CD4-positive, alpha-beta T cell (primary cell): ENCODE measurements at regions not wholly inside any gene's neighbourhood (a gene's known extent, or its start where the extent isn't known, plus 50 kb on each side); places are given as distances from the start of the nearest gene placed in this dataset.

Experiments
- ATAC-seq: fragments of 200-7000 bp; cut with Tn5 transposase; one replicate; pipeline ENCODE4 v1.10.0; 2022; ENCODE audit warnings: mild to moderate bottlenecking; ENCODE audit not compliant: poor library complexity
- CTCF ChIA-PET: fragments of 350-600 bp; sonication (Branson Sonifier 250); formaldehyde crosslinking; loops from one replicate; lab custom pipeline; 2021; ENCODE audit warnings: antibody characterized with exemption, inconsistent platforms; lab: Charles Lee
- POLR2A ChIA-PET: fragments of 350-600 bp; sonication (Branson Sonifier 250); formaldehyde crosslinking; loops from one replicate; lab custom pipeline; 2021; ENCODE audit warnings: antibody characterized with exemption, inconsistent platforms; lab: Charles Lee
- DNase-seq, 14 experiments: peaks; one replicate each; pipeline ENCODE4 v3.0.0-alpha.2; 2013 to 2020; ENCODE audit warnings: mixed read lengths in 2 of 14
- H3K27ac ChIP-seq, 2 donors: one replicate each; pipeline versions ENCODE4 v1.5.1 to v1.7.0; 2013; ENCODE audit warnings: low read length in 2 of 2, low read depth in 1 of 2, mild to moderate bottlenecking in 1 of 2
- H3K27me3 ChIP-seq, 2 experiments: 1 replicate in 1 of 2; 2 replicates in 1 of 2; pipeline versions ENCODE4 v1.6.1 to v1.7.0; 2013; ENCODE audit warnings: low read length in 2 of 2, control low read depth in 1 of 2, mild to moderate bottlenecking in 1 of 2, moderate library complexity in 1 of 2; ENCODE audit not compliant: insufficient read depth in 2 of 2, control insufficient read depth in 1 of 2
- H3K36me3 ChIP-seq: one replicate; pipeline ENCODE4 v1.6.1; 2013; ENCODE audit warnings: low read length, control low read depth; ENCODE audit not compliant: insufficient read depth
- H3K4me1 ChIP-seq: one replicate; pipeline ENCODE4 v1.6.1; 2013; ENCODE audit warnings: low read length, control low read depth; ENCODE audit not compliant: insufficient read depth
- H3K4me3 ChIP-seq: one replicate; pipeline ENCODE4 v1.5.1; 2013; ENCODE audit warnings: mild to moderate bottlenecking, low read length, moderate library complexity
- H3K9me3 ChIP-seq, 2 experiments: 1 replicate in 1 of 2; 2 replicates in 1 of 2; pipeline versions ENCODE4 v1.6.1 to v1.7.0; 2013; ENCODE audit warnings: low read length in 2 of 2, mild to moderate bottlenecking in 2 of 2, control low read depth in 1 of 2, moderate library complexity in 1 of 2; ENCODE audit not compliant: control insufficient read depth in 1 of 2, insufficient read depth in 1 of 2
- H3K27ac Mint-ChIP-seq: one replicate; pipeline ENCODE4 v1.8.0; 2020; ENCODE audit warnings: mixed read lengths
- H3K27me3 Mint-ChIP-seq: one replicate; pipeline ENCODE4 v1.8.0; 2021; ENCODE audit warnings: mixed read lengths
- H3K36me3 Mint-ChIP-seq: one replicate; pipeline ENCODE4 v1.8.0; 2021; ENCODE audit warnings: low read depth, mixed read lengths
- H3K4me1 Mint-ChIP-seq: one replicate; pipeline ENCODE4 v1.8.0; 2021; ENCODE audit warnings: low read depth, mixed read lengths
- H3K4me3 Mint-ChIP-seq: one replicate; pipeline ENCODE4 v1.8.0; 2020; ENCODE audit warnings: mild to moderate bottlenecking, mixed read lengths
- H3K9me3 Mint-ChIP-seq: one replicate; pipeline ENCODE4 v1.8.0; 2020; ENCODE audit warnings: mixed read lengths
- intact Hi-C, 2 experiments: fragments of 100-400 bp; cut with DNase I in 1 of 2; cut with micrococcal nuclease in 1 of 2; formaldehyde crosslinking; loops; one replicate each; pipeline versions ENCODE4 v1.15.1 to v1.9.0; 2023 to 2025; cut with DNase I, micrococcal nuclease
- TF ChIP-seq, protein P1 (sequence below): fragments of 200-600 bp; IDR thresholded peaks from one replicate; pipeline ENCODE4 v1.8.0; 2022; ENCODE audit warnings: antibody characterized with exemption, mild to moderate bottlenecking

DNA sequence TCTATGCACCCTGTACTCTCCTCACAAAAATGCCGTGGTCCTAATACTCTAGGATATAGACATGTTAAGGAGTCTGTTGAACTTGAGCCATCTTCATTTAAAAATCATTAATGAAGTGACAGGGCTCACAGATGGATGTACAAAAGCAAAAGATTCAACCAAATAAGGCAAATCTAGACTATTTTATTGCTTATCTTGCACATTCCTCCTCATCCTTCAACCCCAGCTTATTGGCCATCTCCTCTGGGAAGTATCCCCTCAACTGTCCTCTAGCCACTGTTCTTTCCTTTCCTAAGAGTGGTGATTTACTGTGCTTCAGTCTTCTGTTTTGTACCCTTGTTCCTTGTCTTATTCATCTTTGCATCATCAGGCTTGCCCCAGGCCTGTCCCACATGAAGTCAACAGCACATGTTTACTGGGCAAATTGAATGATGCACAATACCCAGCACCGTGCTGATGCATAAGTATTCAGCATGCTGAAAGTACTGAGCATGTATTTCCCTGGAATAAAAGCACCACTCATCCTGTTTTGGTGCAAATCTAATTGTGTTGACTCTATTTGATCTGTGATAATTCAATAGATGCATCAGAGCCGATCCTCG, 287.3 kb upstream of the CLNK start:
- Histone ChIP-seq H3K27ac (no peak overlapping the region), H3K4me3 (no peak overlapping the region), H3K27me3 (no peaks in the 10 kb centered on the region), H3K9me3 (no peaks in the 10 kb centered on the region), H3K36me3 (no peaks in the 10 kb centered on the region), H3K4me1 (no peaks in the 10 kb centered on the region)
- H3K4me1 Mint-ChIP-seq = no peaks in the 10 kb centered on the region
- TF ChIP-seq, protein P1, sequence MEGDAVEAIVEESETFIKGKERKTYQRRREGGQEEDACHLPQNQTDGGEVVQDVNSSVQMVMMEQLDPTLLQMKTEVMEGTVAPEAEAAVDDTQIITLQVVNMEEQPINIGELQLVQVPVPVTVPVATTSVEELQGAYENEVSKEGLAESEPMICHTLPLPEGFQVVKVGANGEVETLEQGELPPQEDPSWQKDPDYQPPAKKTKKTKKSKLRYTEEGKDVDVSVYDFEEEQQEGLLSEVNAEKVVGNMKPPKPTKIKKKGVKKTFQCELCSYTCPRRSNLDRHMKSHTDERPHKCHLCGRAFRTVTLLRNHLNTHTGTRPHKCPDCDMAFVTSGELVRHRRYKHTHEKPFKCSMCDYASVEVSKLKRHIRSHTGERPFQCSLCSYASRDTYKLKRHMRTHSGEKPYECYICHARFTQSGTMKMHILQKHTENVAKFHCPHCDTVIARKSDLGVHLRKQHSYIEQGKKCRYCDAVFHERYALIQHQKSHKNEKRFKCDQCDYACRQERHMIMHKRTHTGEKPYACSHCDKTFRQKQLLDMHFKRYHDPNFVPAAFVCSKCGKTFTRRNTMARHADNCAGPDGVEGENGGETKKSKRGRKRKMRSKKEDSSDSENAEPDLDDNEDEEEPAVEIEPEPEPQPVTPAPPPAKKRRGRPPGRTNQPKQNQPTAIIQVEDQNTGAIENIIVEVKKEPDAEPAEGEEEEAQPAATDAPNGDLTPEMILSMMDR = no peak
- POLR2A ChIA-PET = no interaction called here
- no peaks in the 10 kb centered on the region for H3K27me3 Mint-ChIP-seq
- CTCF ChIA-PET = no interaction called here
- no peak for DNase-seq
- H3K9me3 Mint-ChIP-seq = no peaks in the 10 kb centered on the region
- H3K36me3 Mint-ChIP-seq = no peaks in the 10 kb centered on the region
- intact Hi-C loops = no loop called here
- no peak overlapping the region for H3K27ac Mint-ChIP-seq
- no peak for ATAC-seq
- no peak overlapping the region for H3K4me3 Mint-ChIP-seq

DNA sequence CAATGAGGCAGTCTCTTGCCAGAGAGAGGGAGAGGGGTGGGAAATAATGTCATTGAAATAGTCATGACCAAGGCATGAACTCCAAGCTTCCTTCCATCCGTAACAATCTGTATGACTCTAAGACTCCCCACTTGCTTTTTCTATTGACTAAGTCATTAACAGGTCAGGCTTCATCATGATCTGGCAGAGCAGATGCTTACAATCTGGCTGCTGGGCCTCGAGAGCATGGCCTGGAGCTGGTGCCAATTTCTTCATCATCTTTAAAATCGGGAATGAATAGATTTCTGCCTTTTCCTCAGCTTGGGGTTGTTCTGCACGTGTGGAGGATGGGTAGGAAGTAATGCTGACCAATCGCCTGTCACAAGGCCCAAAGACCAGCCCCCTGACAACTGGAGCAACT, 280.6 kb upstream of the CLNK start:
- Mint-ChIP-seq H3K36me3 (no peaks in the 10 kb centered on the region), H3K27me3 (no peaks in the 10 kb centered on the region), H3K4me1 (no peaks in the 10 kb centered on the region), H3K4me3 (no peak overlapping the region), H3K9me3 (no peaks in the 10 kb centered on the region), H3K27ac (no peak overlapping the region)
- DNase-seq (no peak), ATAC-seq (no peak)
- Histone ChIP-seq H3K36me3 (no peaks in the 10 kb centered on the region), H3K4me1 (no peaks in the 10 kb centered on the region), H3K9me3 (no peaks in the 10 kb centered on the region), H3K4me3 (no peak overlapping the region), H3K27ac (no peak overlapping the region), H3K27me3 (no peaks in the 10 kb centered on the region)
- ChIA-PET POLR2A (no interaction called here), CTCF (no interaction called here)
- TF ChIP-seq, protein P1 = no peak
- intact Hi-C loops = no loop called here

DNA sequence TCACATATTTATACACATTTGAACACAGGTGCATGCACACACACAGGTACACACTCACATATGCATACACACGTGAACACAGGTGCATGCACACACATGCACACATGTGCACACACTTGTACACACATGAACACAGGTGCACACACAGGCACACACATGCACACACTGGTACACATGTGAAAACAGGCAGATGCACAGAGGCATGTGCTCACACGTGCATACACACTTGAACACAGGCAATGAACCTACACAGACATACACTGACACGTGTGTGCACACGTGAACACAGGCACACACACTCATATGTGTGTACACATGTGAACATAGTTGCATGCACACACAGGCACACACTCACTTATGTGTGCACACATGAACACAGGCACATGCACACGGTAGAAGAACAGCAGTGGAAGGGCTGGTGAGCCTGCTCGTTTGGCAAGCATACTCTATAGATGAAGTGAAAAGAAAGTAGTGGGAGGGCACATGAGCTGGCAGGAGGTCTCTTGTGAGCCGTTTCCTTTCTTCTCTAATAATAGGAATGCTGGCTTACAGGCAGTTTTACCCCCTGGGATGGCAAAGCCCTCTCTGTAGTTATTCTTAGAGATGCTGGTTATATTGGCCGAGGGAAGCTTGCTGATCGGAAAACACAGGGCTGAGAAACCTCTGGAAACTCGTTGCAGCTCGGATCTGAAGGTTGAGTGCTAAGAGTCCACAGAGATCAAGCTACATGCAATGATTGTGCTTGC, 279.6 kb upstream of the CLNK start:
- Mint-ChIP-seq H3K4me1 (no peaks in the 10 kb centered on the region), H3K27ac (no peak overlapping the region), H3K9me3 (no peaks in the 10 kb centered on the region), H3K4me3 (no peak overlapping the region), H3K27me3 (no peaks in the 10 kb centered on the region), H3K36me3 (no peaks in the 10 kb centered on the region)
- intact Hi-C loops = no loop called here
- TF ChIP-seq, protein P1 = no peak
- Histone ChIP-seq H3K27ac (no peak overlapping the region), H3K9me3 (no peaks in the 10 kb centered on the region), H3K36me3 (no peaks in the 10 kb centered on the region), H3K4me3 (no peak overlapping the region), H3K27me3 (no peaks in the 10 kb centered on the region), H3K4me1 (no peaks in the 10 kb centered on the region)
- CTCF ChIA-PET = no interaction called here
- ATAC-seq = no peak
- no peak for DNase-seq
- POLR2A ChIA-PET = no interaction called here
